H9 (cell line): ENCODE measurements at regions not wholly inside any gene's neighbourhood (a gene's known extent, or its start where the extent isn't known, plus 50 kb on each side); places are given as distances from the start of the nearest gene placed in this dataset.

Source experiments
- DNase-seq: peaks from one replicate; pipeline ENCODE4 v3.0.0-alpha.2; 2017
- H2AFZ ChIP-seq: one replicate; pipeline ENCODE4 v1.6.1; 2013; ENCODE audit warnings: mild to moderate bottlenecking, low read length, control low read depth, moderate library complexity
- H2AK5ac ChIP-seq: 2 replicates; pipeline ENCODE4 v1.6.1; 2013; ENCODE audit warnings: low read length, control low read depth, mixed read lengths; ENCODE audit not compliant: insufficient read length
- H2BK120ac ChIP-seq: one replicate; pipeline ENCODE4 v1.6.1; 2013; ENCODE audit warnings: low read depth, mild to moderate bottlenecking, low read length, control low read depth, inconsistent platforms; ENCODE audit not compliant: poor library complexity, severe bottlenecking
- H2BK12ac ChIP-seq: 2 replicates; pipeline ENCODE4 v1.6.1; 2013; ENCODE audit warnings: low read length, control low read depth, mixed read lengths, low read depth; ENCODE audit not compliant: insufficient read length
- H2BK15ac ChIP-seq: 2 replicates; pipeline ENCODE4 v1.6.1; 2013; ENCODE audit warnings: low read depth, low read length, control low read depth
- H2BK20ac ChIP-seq: one replicate; pipeline ENCODE4 v1.6.1; 2013; ENCODE audit warnings: low read depth, mild to moderate bottlenecking, low read length, control low read depth, inconsistent platforms; ENCODE audit not compliant: poor library complexity, severe bottlenecking
- H2BK5ac ChIP-seq: 2 replicates; pipeline ENCODE4 v1.6.1; 2013; ENCODE audit warnings: low read length, control low read depth, mixed read lengths; ENCODE audit not compliant: insufficient read length
- H3K14ac ChIP-seq: 2 replicates; pipeline ENCODE4 v1.6.1; 2013; ENCODE audit warnings: low read length, control low read depth; ENCODE audit not compliant: insufficient read depth
- H3K18ac ChIP-seq: 2 replicates; pipeline ENCODE4 v1.6.1; 2013; ENCODE audit warnings: low read depth, mild to moderate bottlenecking, mixed read lengths, low read length, control low read depth; ENCODE audit not compliant: insufficient read length
- H3K23ac ChIP-seq: 2 replicates; pipeline ENCODE4 v1.6.1; 2013; ENCODE audit warnings: low read length, control low read depth, mixed read lengths, low read depth; ENCODE audit not compliant: insufficient read length
- H3K23me2 ChIP-seq: 2 replicates; pipeline ENCODE4 v1.6.1; 2013; ENCODE audit warnings: low read depth, mild to moderate bottlenecking, mixed read lengths, low read length, control low read depth; ENCODE audit not compliant: insufficient read length, poor library complexity, severe bottlenecking
- H3K27ac ChIP-seq: 2 replicates; pipeline ENCODE4 v1.5.1; 2013; ENCODE audit warnings: low read length, control low read depth, mixed read lengths, low read depth; ENCODE audit not compliant: insufficient read length
- H3K27me3 ChIP-seq: 2 replicates; pipeline ENCODE4 v1.6.1; 2013; ENCODE audit warnings: low read length, control low read depth, inconsistent platforms; ENCODE audit not compliant: insufficient read depth
- H3K4ac ChIP-seq: 2 replicates; pipeline ENCODE4 v1.6.1; 2013; ENCODE audit warnings: low read depth, mild to moderate bottlenecking, control low read depth, inconsistent platforms, low read length, moderate library complexity
- H3K4me1 ChIP-seq: 2 replicates; pipeline ENCODE4 v1.6.1; 2013; ENCODE audit warnings: low read length, control low read depth, inconsistent platforms; ENCODE audit not compliant: insufficient read depth
- H3K4me2 ChIP-seq: 2 replicates; pipeline ENCODE4 v1.6.1; 2013; ENCODE audit warnings: low read length, control low read depth, mixed read lengths; ENCODE audit not compliant: insufficient read length, insufficient read depth
- H3K56ac ChIP-seq: 2 replicates; pipeline ENCODE4 v1.6.1; 2013; ENCODE audit warnings: low read depth, mild to moderate bottlenecking, mixed read lengths, low read length, control low read depth; ENCODE audit not compliant: insufficient read length
- H3K79me1 ChIP-seq: 2 replicates; pipeline ENCODE4 v1.6.1; 2013; ENCODE audit warnings: low read depth, mild to moderate bottlenecking, moderate library complexity, low read length, control low read depth, inconsistent platforms; ENCODE audit not compliant: insufficient read depth, poor library complexity, severe bottlenecking
- H3K79me2 ChIP-seq: 2 replicates; pipeline ENCODE4 v1.6.1; 2013; ENCODE audit warnings: low read length, control low read depth, inconsistent platforms; ENCODE audit not compliant: insufficient read depth
- H3K9ac ChIP-seq: 2 replicates; pipeline ENCODE4 v1.6.1; 2013; ENCODE audit warnings: low read length, control low read depth, mixed read lengths; ENCODE audit not compliant: insufficient read length; ENCODE audit errors: extremely low read depth
- H3K9me3 ChIP-seq: one replicate; pipeline ENCODE4 v1.6.1; 2013; ENCODE audit warnings: low read depth, low read length, inconsistent platforms; ENCODE audit not compliant: control insufficient read depth
- H3T11ph ChIP-seq: one replicate; pipeline ENCODE4 v1.6.1; 2013; ENCODE audit warnings: mild to moderate bottlenecking, low read length, control low read depth, inconsistent platforms
- H4K20me1 ChIP-seq: one replicate; pipeline ENCODE4 v1.6.1; 2013; ENCODE audit not compliant: control insufficient read depth, insufficient read length, insufficient read depth
- H4K5ac ChIP-seq: 2 replicates; pipeline ENCODE4 v1.6.1; 2013; ENCODE audit warnings: low read depth, mild to moderate bottlenecking, mixed read lengths, low read length, control low read depth; ENCODE audit not compliant: insufficient read length
- H4K8ac ChIP-seq: replicated peaks from 2 replicates; pipeline ENCODE4 v1.6.1; 2013; ENCODE audit warnings: low read length, control low read depth, mixed read lengths, low read depth; ENCODE audit not compliant: insufficient read length
- H4K91ac ChIP-seq: 2 replicates; pipeline ENCODE4 v1.6.1; 2013; ENCODE audit warnings: low read depth, mild to moderate bottlenecking, moderate library complexity, mixed read lengths, low read length, control low read depth; ENCODE audit not compliant: insufficient read length
- H3K27ac Mint-ChIP-seq, 3 experiments: 2 replicates in 2 of 3; 3 replicates in 1 of 3; pipeline ENCODE4 v1.8.0; 2020 to 2021; ENCODE audit warnings: mixed read lengths in 3 of 3, mild to moderate bottlenecking in 1 of 3, moderate library complexity in 1 of 3
- H3K27me3 Mint-ChIP-seq: 2 replicates; pipeline ENCODE4 v1.8.0; 2021; ENCODE audit warnings: low read depth, mild to moderate bottlenecking, moderate library complexity, mixed read lengths
- H3K36me3 Mint-ChIP-seq, 3 experiments: 2 replicates in 2 of 3; 3 replicates in 1 of 3; pipeline ENCODE4 v1.8.0; 2020 to 2021; ENCODE audit warnings: low read depth in 3 of 3, mixed read lengths in 3 of 3; ENCODE audit not compliant: insufficient read depth in 1 of 3
- H3K4me1 Mint-ChIP-seq, 2 experiments: 2 replicates each; pipeline ENCODE4 v1.8.0; 2020; ENCODE audit warnings: mixed read lengths in 2 of 2
- H3K4me3 Mint-ChIP-seq, 2 experiments: 2 replicates in 1 of 2; 3 replicates in 1 of 2; pipeline ENCODE4 v1.8.0; 2020 to 2021; ENCODE audit warnings: mild to moderate bottlenecking in 2 of 2, mixed read lengths in 2 of 2, moderate library complexity in 1 of 2
- H3K9me3 Mint-ChIP-seq, 2 experiments: 2 replicates in 1 of 2; 3 replicates in 1 of 2; pipeline ENCODE4 v1.8.0; 2020; ENCODE audit warnings: mild to moderate bottlenecking in 2 of 2, mixed read lengths in 2 of 2, moderate library complexity in 1 of 2
- CTCF ChIP-seq: fragments of 200-600 bp; sonication (generic); conservative IDR thresholded peaks from 3 replicates; pipeline ENCODE4 v1.8.0; 2021; ENCODE audit warnings: antibody characterized with exemption, mild to moderate bottlenecking
- WGBS: extraction: QIAGEN DNeasy Blood & Tissue Kit; methylation state at CpG from one replicate; pipeline ENCODE4 v1.1.7; 2013; ENCODE audit warnings: missing lambda C conversion rate, low lambda C conversion rate, mixed read lengths; ENCODE audit not compliant: insufficient read length; ENCODE audit errors: extremely low coverage; 5-methylcytosine and 5-hydroxymethylcytosine counted together

GRCh38 chr7:46321556-46322205 is 400.6 kb upstream of the IGFBP3 start:
- Mint-ChIP-seq H3K4me3 (no peak overlapping the region), H3K9me3 (peaks cover 0 to 3% of the 10 kb centered on the region in 2 experiments; a peak in 2 of 5 replicates), H3K27me3 (no peaks in the 10 kb centered on the region; the same call in none of the 2 replicates), H3K27ac (no peak overlapping the region), H3K36me3 (peaks cover 0 to 5% (median 0%) of the 10 kb centered on the region in 3 experiments; a peak in 1 of 7 replicates), H3K4me1 (peaks cover 3 to 4% of the 10 kb centered on the region in 2 experiments; a peak in 3 of 4 replicates)
- Histone ChIP-seq H3K4me2 (no peak overlapping the region), H4K20me1 (no peaks in the 10 kb centered on the region), H2BK120ac (no peak overlapping the region), H2AK5ac (no peak overlapping the region), H3K23ac (no peak overlapping the region), H4K91ac (no peak overlapping the region), H3K79me2 (no peaks in the 10 kb centered on the region), H3K79me1 (no peaks in the 10 kb centered on the region), H2BK12ac (no peak overlapping the region), H3K23me2 (no peaks in the 10 kb centered on the region), H3K9ac (no peak overlapping the region), H3T11ph (no peak overlapping the region), H2BK20ac (no peak overlapping the region), H2BK5ac (no peak overlapping the region), H3K18ac (no peak overlapping the region), H3K9me3 (no peaks in the 10 kb centered on the region), H3K56ac (no peak overlapping the region), H3K27ac (no peak overlapping the region), H4K8ac (no peak overlapping the region), H2AFZ (no peak overlapping the region), H3K14ac (no peak overlapping the region), H3K27me3 (no peaks in the 10 kb centered on the region), H2BK15ac (no peak overlapping the region), H3K4me1 (no peaks in the 10 kb centered on the region), H3K4ac (no peak overlapping the region), H4K5ac (no peak overlapping the region)
- no peak for DNase-seq
- TF ChIP-seq CTCF = no peak
- WGBS = no CpG with 5 or more reads among the region's 11 CpGs
